BLaER1 treated with 17β-estradiol and CSF1 and Interleukin-3, amounts not matched to agents 10 nM and 100 nM (cell line): ENCODE measurements at regions not wholly inside any gene's neighbourhood (a gene's known extent, or its start where the extent isn't known, plus 50 kb on each side); places are given as distances from the start of the nearest gene placed in this dataset.

Source experiments
- H3K27ac ChIP-seq, 11 experiments: shearing (Covaris generic); formaldehyde crosslinking; 2 replicates each; pipeline ENCODE4 v1.8.1; 2022
- H3K27me3 ChIP-seq, 11 experiments: shearing (Covaris generic); formaldehyde crosslinking; 2 replicates each; pipeline ENCODE4 v1.8.1; 2022
- H3K36me3 ChIP-seq, 11 experiments: shearing (Covaris generic); formaldehyde crosslinking; 2 replicates each; pipeline ENCODE4 v1.8.1; 2022
- H3K4me1 ChIP-seq, 10 experiments: shearing (Covaris generic); formaldehyde crosslinking; 2 replicates each; pipeline ENCODE4 v1.8.1; 2022
- H3K4me2 ChIP-seq, 11 experiments: shearing (Covaris generic); formaldehyde crosslinking; 2 replicates each; pipeline ENCODE4 v1.8.1; 2022
- H3K4me3 ChIP-seq, 10 experiments: shearing (Covaris generic); formaldehyde crosslinking; 2 replicates each; pipeline ENCODE4 v1.8.1; 2022
- H3K9ac ChIP-seq, 11 experiments: shearing (Covaris generic); formaldehyde crosslinking; 2 replicates each; pipeline ENCODE4 v1.8.1; 2022
- H3K9me3 ChIP-seq, 11 experiments: shearing (Covaris generic); formaldehyde crosslinking; replicated peaks in 1 of 11; 2 replicates each; pipeline ENCODE4 v1.8.1; 2022
- H4K20me1 ChIP-seq, 11 experiments: shearing (Covaris generic); formaldehyde crosslinking; 2 replicates each; pipeline ENCODE4 v1.8.1; 2022
- Cebpa-rat ChIP-seq, 11 experiments: shearing (Covaris generic); IDR thresholded peaks; 2 replicates each; pipeline ENCODE4 v1.8.1; 2022

DNA sequence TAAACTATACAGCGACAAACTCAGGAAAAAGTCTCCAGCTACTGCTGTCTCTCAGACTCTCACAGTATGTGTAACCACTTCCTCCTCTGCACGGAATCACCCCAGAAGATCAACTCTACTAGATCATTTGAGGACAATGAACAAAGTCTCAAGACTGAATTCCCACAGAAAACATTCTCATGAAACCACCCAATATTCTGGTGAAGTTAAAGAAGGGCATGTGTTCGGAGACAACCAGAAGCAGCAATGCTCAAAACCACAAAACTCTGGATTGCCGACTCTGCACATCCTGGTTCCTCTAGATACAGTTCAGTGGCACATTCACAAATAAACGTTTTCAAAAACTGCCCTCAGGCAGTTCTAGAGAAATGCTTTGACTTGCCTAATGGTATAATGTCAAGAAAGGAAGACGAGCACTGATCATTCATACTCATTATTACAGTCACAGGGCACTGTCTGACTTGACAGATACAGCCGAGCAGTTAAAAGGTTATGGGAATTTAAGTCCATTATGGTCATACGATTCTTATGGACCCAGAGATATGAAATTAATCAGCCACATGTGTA, 91.9 kb upstream of the STK17B start:
- TF ChIP-seq Cebpa-rat (IDR thresholded peaks at IDR 0.05), result no peak
- Histone ChIP-seq H3K4me3 (peak overlapping the region in 1 of 10 experiments; percentile 24; a peak in 2 of 20 replicates), H3K27ac (peak overlapping the region; percentile 52 to 95 (median 75)), H3K4me1 (peaks cover 32 to 91% (median 53%) of the 10 kb centered on the region in 10 experiments), H3K4me2 (peak overlapping the region; percentile 50 to 96 (median 77); a peak in 21 of 22 replicates), H3K36me3 (no peaks in the 10 kb centered on the region), H4K20me1 (no peaks in the 10 kb centered on the region), H3K27me3 (no peaks in the 10 kb centered on the region), H3K9me3 (no peaks in the 10 kb centered on the region), H3K9ac (peak overlapping the region; percentile 16 to 91 (median 62); a peak in 21 of 22 replicates)

DNA sequence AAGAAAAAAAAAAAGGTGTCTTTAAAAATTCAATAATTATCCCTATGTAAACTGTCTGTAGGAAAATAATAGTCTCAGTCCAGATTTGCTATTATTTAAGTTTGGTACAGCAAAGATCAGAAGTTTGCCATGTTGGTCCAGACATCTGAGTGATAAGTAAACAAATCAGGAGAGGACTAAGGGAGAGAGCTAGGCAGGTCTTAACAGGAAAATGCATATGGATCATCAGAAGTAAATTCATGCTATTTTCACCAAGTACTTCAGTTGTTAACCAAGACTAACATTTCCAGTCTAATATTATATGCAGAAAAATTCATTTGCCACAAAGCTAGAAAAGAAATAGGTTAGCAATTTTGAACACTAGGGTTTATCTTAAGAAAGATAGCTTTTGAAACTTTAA, 95.0 kb upstream of the STK17B start:
- TF ChIP-seq Cebpa-rat (IDR thresholded peaks at IDR 0.05), result no peak
- H3K27ac ChIP-seq, result peak overlapping the region in 7 of 11 experiments; percentile 1 to 96 (median 92); a peak in 8 of 22 replicates
- no peaks in the 10 kb centered on the region for H4K20me1 ChIP-seq
- no peak overlapping the region for H3K4me3 ChIP-seq
- no peaks in the 10 kb centered on the region for H3K9me3 ChIP-seq
- H3K4me2 ChIP-seq, result peak overlapping the region in 5 of 11 experiments; percentile 71 to 94 (median 81); a peak in 11 of 22 replicates
- no peaks in the 10 kb centered on the region for H3K36me3 ChIP-seq
- peak overlapping the region in 2 of 11 experiments; percentile 52 to 85; a peak in 2 of 22 replicates for H3K9ac ChIP-seq
- H3K27me3 ChIP-seq, result no peaks in the 10 kb centered on the region
- peaks cover 43 to 88% (median 56%) of the 10 kb centered on the region in 10 experiments for H3K4me1 ChIP-seq

DNA sequence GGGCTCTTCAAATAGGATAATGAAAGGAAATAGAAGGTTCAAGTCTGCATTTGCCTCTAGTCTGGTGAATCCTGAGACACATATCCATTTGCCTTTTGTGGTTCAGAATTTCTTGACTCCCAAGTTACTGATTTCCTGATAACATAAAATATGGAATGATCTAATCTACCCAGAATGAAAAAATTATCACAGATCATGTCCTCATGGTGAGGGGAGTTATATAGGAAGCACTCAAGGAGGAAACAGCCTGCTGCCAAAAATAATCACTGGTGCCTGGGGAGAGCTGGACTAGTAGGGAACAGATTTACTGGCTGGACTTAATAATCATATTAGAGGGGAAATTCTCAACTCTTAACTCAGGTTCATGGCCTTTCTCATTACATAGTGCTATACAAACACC, 95.5 kb upstream of the STK17B start:
- no peaks in the 10 kb centered on the region for H3K27me3 ChIP-seq
- no peak for TF ChIP-seq Cebpa-rat (IDR thresholded peaks at IDR 0.05)
- H3K36me3 ChIP-seq, result no peaks in the 10 kb centered on the region
- peaks cover 43 to 83% (median 56%) of the 10 kb centered on the region in 10 experiments for H3K4me1 ChIP-seq
- peak overlapping the region; percentile 27 to 94 (median 71) for H3K4me2 ChIP-seq
- no peak overlapping the region for H3K4me3 ChIP-seq
- peak overlapping the region in 5 of 11 experiments; percentile 27 to 85 (median 78); a peak in 8 of 22 replicates for H3K9ac ChIP-seq
- peak overlapping the region in 8 of 11 experiments; percentile 42 to 96 (median 92); a peak in 15 of 22 replicates for H3K27ac ChIP-seq
- no peaks in the 10 kb centered on the region for H4K20me1 ChIP-seq
- H3K9me3 ChIP-seq, result no peaks in the 10 kb centered on the region

DNA sequence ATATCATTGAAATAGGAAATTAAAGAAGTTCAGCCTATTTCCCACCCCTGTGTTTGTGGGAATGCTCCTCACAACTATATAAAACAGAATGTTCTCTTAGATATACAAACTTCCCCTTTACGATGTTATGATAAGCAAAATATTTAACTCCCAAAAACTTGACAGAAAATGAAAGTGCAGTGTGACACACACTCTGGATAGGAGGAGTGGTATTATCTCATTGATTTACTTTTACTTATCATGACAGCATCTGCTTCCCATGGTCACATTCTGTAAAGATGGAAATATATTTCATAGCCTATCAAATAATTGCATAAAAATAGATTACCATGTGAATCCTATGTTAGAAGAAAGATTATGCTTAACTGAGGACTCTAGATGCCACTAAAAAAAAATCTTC, 96.6 kb upstream of the STK17B start:
- Histone ChIP-seq H3K4me1 (peaks cover 36 to 74% (median 47%) of the 10 kb centered on the region in 10 experiments), H4K20me1 (no peaks in the 10 kb centered on the region), H3K27ac (peak overlapping the region; percentile 29 to 96 (median 91)), H3K4me2 (peak overlapping the region; percentile 27 to 94 (median 71)), H3K36me3 (no peaks in the 10 kb centered on the region), H3K9ac (peak overlapping the region in 9 of 11 experiments; percentile 34 to 85 (median 76); a peak in 17 of 22 replicates), H3K27me3 (no peaks in the 10 kb centered on the region), H3K4me3 (peak overlapping the region in 3 of 10 experiments; percentile 2 to 27 (median 18); a peak in 3 of 20 replicates), H3K9me3 (no peaks in the 10 kb centered on the region)
- no peak for TF ChIP-seq Cebpa-rat (IDR thresholded peaks at IDR 0.05)

DNA sequence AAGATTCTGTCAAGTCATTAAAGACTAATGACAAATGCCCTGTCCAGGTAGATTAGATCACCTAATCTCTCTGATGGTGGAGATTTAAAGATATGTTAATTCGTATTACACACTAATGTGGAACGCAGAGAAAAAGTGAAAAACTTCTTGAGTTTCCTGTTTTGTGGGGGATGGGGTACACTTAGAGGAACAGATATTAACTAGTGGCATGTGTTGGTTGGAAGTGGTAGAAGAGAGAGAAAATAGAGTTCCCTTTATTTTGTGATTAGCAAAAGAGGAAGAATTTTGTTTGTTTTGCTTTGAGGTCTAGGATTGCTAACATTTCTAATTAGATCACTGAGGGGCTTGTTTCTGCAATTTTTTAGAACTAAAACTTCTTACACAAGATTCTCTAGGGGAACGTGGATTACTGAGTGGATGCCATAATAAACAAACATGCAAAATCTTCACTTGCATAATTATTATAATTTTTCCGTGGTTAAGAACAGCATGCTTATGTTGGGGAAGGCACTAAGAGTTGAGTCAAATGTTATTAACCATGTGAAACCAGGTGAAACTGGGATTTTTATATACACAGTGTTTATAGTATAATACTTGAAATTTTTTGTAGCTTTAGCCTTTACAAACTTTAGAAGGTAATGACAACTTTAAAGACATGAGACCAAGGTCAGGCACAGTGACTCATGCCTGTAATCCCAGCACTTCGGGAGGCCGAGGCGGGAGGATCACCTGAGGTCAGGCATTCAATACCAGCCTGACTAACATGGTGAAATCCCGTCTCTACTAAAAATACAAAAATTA, 97.4 kb upstream of the STK17B start:
- H3K9ac ChIP-seq, result peak overlapping the region in 9 of 11 experiments; percentile 34 to 85 (median 76); a peak in 18 of 22 replicates
- peak overlapping the region; percentile 27 to 94 (median 71) for H3K4me2 ChIP-seq
- no peaks in the 10 kb centered on the region for H4K20me1 ChIP-seq
- no peaks in the 10 kb centered on the region for H3K9me3 ChIP-seq
- peak overlapping the region in 5 of 10 experiments; percentile 2 to 29 (median 27); a peak in 6 of 20 replicates for H3K4me3 ChIP-seq
- peaks cover 29 to 77% (median 40%) of the 10 kb centered on the region in 10 experiments for H3K4me1 ChIP-seq
- TF ChIP-seq Cebpa-rat (IDR thresholded peaks at IDR 0.05), result peak in 4 of 11 experiments; percentile 18 to 80 (median 50); a peak in 5 of 22 replicates
- peak overlapping the region; percentile 29 to 96 (median 91) for H3K27ac ChIP-seq
- H3K27me3 ChIP-seq, result no peaks in the 10 kb centered on the region
- no peaks in the 10 kb centered on the region for H3K36me3 ChIP-seq

DNA sequence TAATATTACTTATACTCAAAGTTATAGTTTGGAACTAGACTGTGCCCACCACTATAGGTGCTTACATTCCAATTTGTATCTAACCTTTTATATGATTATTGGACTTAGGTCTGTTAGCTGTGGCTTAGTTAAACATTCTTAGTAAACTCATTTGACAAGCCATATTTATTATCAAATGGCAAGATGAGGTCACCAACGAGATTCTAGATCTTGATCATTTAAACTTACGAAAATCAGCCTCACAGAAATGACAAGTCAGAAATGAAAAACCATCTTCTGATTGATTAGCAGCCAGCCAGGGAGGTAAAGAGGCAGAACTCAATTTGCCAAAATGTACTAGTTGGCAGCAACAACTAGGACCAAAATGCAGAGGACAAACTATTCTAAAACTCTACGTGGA, 100.4 kb upstream of the STK17B start:
- no peaks in the 10 kb centered on the region for H4K20me1 ChIP-seq
- no peak overlapping the region for H3K9ac ChIP-seq
- H3K36me3 ChIP-seq, result no peaks in the 10 kb centered on the region
- no peak for TF ChIP-seq Cebpa-rat (IDR thresholded peaks at IDR 0.05)
- no peak overlapping the region for H3K4me2 ChIP-seq
- H3K27me3 ChIP-seq, result no peaks in the 10 kb centered on the region
- no peak overlapping the region for H3K27ac ChIP-seq
- peaks cover 47 to 77% (median 59%) of the 10 kb centered on the region in 10 experiments for H3K4me1 ChIP-seq
- H3K9me3 ChIP-seq, result no peaks in the 10 kb centered on the region
- H3K4me3 ChIP-seq, result no peak overlapping the region

DNA sequence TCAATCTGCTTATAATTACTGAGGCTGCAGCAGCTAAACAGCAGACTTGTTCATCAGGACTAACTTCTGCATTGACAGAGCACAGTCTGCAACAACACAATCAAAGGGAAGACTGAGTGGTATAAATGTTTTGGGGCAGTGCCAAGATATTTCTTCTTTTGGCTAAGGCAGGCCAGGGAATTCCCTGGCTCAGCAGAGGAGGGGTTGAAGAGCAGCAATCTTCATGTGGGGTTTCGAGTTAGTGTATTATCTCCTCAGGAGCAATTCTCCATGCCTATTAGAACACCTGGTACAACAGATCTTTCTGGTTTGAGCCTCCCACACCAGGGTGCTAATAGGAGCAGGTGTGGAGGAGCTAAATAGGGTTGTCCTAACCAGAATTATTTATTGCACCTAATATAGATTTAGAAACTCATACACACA, 103.0 kb upstream of the STK17B start:
- Histone ChIP-seq H4K20me1 (no peaks in the 10 kb centered on the region), H3K4me3 (no peak overlapping the region), H3K27ac (peak overlapping the region in 4 of 11 experiments; percentile 13 to 37 (median 34); a peak in 5 of 22 replicates), H3K36me3 (no peaks in the 10 kb centered on the region), H3K4me2 (peak overlapping the region; percentile 0 to 78 (median 44); a peak in 18 of 22 replicates), H3K9me3 (no peaks in the 10 kb centered on the region), H3K4me1 (peaks cover 22 to 57% (median 37%) of the 10 kb centered on the region in 10 experiments), H3K27me3 (no peaks in the 10 kb centered on the region), H3K9ac (peak overlapping the region in 2 of 11 experiments; percentile 36 to 54; a peak in 2 of 22 replicates)
- no peak for TF ChIP-seq Cebpa-rat (IDR thresholded peaks at IDR 0.05)

DNA sequence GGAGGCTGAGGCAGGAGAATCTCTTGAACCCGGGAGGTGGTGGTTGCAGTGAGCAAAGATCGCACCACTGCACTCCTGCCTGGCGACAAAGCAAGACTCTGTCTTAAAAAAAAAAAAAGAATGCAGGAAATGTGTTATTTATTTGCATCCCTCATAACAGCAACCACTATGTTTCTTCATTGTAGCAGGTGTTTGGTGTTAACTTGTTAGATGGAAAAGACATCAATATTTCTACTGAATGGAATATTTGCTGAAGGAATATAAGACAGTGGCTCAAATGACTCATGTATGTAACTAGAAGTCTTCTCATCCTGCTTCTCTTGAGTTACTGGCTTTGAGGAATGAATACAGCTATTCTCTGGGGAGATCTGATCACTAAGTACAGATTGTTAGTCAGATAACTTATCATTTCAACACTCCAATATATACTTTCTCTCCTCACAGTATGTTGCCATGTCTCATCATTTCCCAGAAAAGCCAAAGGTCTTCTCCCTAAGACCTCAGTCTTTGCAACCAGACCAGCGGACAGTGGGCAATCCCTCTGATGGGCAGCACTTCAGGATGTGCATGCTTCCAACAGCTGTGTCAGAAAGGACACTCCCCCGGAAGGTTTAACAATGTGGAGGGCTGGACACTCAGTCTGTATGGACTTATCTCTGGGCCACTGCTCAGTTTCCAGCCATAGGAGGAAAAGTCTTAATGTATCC, 104.4 kb upstream of the STK17B start:
- Histone ChIP-seq H4K20me1 (no peaks in the 10 kb centered on the region), H3K4me1 (peaks cover 22 to 43% (median 30%) of the 10 kb centered on the region in 10 experiments), H3K9ac (peak overlapping the region in 1 of 11 experiments; percentile 54; a peak in 1 of 22 replicates), H3K9me3 (no peaks in the 10 kb centered on the region), H3K27ac (peak overlapping the region in 9 of 11 experiments; percentile 2 to 41 (median 10); a peak in 9 of 22 replicates), H3K27me3 (no peaks in the 10 kb centered on the region), H3K4me3 (no peak overlapping the region), H3K36me3 (no peaks in the 10 kb centered on the region), H3K4me2 (peak overlapping the region; percentile 9 to 78 (median 37); a peak in 17 of 22 replicates)
- TF ChIP-seq Cebpa-rat (IDR thresholded peaks at IDR 0.05), result no peak
